HFFc6 (cell line): ENCODE measurements at regions not wholly inside any gene's neighbourhood (a gene's known extent, or its start where the extent isn't known, plus 50 kb on each side); places are given as distances from the start of the nearest gene placed in this dataset.
"Not testable (repeated sequence)": the region's sequence is repeated elsewhere in the genome, so short reads cannot be mapped to it uniquely, and the experiment has no call there.

Experiments used
- DNase-seq: peaks from one replicate; pipeline ENCODE4 v3.0.0-alpha.2; 2018
- H3K27ac Mint-ChIP-seq: 2 replicates; pipeline ENCODE4 v1.8.0; 2020; ENCODE audit warnings: mild to moderate bottlenecking, mixed read lengths
- H3K27me3 Mint-ChIP-seq: 2 replicates; pipeline ENCODE4 v1.8.0; 2021; ENCODE audit warnings: mild to moderate bottlenecking, moderate library complexity, mixed read lengths; ENCODE audit not compliant: insufficient read depth
- H3K36me3 Mint-ChIP-seq: 2 replicates; pipeline ENCODE4 v1.8.0; 2021; ENCODE audit warnings: low read depth, mixed read lengths
- H3K4me1 Mint-ChIP-seq: 2 replicates; pipeline ENCODE4 v1.8.0; 2020; ENCODE audit warnings: low read depth, mixed read lengths
- H3K4me3 Mint-ChIP-seq: 2 replicates; pipeline ENCODE4 v1.8.0; 2020; ENCODE audit warnings: mild to moderate bottlenecking, moderate library complexity, mixed read lengths
- H3K9me3 Mint-ChIP-seq: 2 replicates; pipeline ENCODE4 v1.8.0; 2020; ENCODE audit warnings: mild to moderate bottlenecking, mixed read lengths
- TF ChIP-seq, protein P1 (sequence below): fragments of 200-600 bp; sonication (generic); IDR thresholded peaks from 2 replicates; pipeline ENCODE4 v1.5.0; 2021; ENCODE audit warnings: antibody characterized with exemption, mild to moderate bottlenecking

DNA sequence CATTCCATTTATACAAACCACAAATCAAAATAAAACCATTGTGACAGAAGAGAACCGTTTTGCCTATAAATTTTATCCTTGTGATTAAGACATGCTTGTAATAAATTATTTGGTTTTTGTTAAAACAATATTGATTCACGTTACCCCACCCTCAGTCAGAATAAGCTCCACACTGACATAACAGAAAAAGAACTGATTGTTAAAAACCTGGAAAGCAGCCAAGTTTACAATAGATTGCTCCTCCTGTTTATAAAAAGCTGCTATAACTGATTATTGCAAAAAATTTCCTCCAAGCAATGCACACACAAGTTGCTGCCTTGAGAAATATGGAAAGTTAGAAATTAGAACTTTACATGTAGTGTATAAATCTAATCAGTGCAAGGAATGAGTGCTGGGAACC is 263.5 kb downstream of the SETD4 start:
- Mint-ChIP-seq H3K27ac (no peak overlapping the region), H3K9me3 (no peaks in the 10 kb centered on the region), H3K27me3 (0 out of 2 replicates have a peak, but pooled peaks cover 3% of the 10 kb centered on the region), H3K4me3 (no peak overlapping the region), H3K36me3 (no peaks in the 10 kb centered on the region), H3K4me1 (peaks cover 11% of the 10 kb centered on the region)
- no peak for DNase-seq
- TF ChIP-seq, protein P1, sequence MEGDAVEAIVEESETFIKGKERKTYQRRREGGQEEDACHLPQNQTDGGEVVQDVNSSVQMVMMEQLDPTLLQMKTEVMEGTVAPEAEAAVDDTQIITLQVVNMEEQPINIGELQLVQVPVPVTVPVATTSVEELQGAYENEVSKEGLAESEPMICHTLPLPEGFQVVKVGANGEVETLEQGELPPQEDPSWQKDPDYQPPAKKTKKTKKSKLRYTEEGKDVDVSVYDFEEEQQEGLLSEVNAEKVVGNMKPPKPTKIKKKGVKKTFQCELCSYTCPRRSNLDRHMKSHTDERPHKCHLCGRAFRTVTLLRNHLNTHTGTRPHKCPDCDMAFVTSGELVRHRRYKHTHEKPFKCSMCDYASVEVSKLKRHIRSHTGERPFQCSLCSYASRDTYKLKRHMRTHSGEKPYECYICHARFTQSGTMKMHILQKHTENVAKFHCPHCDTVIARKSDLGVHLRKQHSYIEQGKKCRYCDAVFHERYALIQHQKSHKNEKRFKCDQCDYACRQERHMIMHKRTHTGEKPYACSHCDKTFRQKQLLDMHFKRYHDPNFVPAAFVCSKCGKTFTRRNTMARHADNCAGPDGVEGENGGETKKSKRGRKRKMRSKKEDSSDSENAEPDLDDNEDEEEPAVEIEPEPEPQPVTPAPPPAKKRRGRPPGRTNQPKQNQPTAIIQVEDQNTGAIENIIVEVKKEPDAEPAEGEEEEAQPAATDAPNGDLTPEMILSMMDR: no peak

DNA sequence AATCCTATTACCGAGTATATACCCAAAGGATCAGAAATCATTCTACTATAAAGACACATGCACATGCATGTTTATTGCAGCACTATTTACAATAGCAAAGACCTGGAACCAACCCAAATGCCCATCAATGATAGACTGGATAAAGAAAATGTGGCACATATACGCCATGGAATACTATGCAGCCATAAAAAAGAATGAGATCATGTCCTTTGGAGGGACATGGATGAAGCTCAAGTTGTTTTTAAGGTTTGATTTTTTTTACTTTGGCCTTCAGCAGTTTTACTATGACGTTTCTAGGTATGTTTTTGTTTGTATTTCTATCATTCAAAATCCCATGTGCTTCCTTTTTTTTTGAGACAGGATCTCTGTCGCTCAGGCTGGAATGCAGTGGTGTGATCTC is 265.8 kb downstream of the SETD4 start:
- DNase-seq, H3K27ac Mint-ChIP-seq, H3K4me3 Mint-ChIP-seq, H3K9me3 Mint-ChIP-seq, H3K27me3 Mint-ChIP-seq, H3K36me3 Mint-ChIP-seq: not testable (repeated sequence)
- peaks cover 11% of the 10 kb centered on the region for H3K4me1 Mint-ChIP-seq

DNA sequence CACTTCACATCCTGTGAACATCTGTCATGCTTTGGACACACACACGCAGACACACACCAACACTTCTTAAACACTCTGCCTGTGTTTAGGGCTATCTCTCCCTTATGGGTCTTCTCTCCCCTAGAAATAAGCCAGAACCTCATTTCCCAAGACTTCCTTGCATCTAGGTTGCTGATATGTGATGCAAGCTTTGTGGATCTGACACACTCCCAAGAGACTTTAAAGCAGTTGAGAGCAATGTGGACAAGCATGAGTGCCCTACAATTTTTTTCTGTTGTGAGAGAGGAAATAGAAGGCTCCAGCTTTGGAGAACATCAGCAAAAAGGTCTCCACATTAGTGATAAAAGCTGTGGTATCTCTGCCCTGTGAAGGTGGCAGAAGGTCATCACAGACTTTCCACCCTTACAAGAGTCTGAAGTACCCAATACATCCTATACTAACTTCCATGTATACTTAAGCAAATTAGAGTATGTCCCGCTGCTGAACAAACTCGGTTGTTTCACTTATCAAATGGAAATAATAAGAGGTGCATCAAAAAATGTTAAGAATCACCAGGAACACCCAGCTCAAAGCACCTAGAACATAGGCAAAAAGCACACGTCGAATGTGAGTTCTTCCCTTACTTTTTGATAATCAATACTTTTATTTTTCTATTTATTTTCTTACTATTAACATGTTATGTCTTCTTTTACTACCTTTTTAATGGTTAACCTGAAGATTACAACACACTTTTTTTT is 267.6 kb downstream of the SETD4 start:
- no peak overlapping the region for H3K27ac Mint-ChIP-seq
- H3K36me3 Mint-ChIP-seq: 0 out of 2 replicates have a peak, but pooled peaks cover under 1% of the 10 kb centered on the region
- no peaks in the 10 kb centered on the region for H3K9me3 Mint-ChIP-seq
- peaks cover 11% of the 10 kb centered on the region for H3K4me1 Mint-ChIP-seq
- H3K27me3 Mint-ChIP-seq: 0 out of 2 replicates have a peak, but pooled peaks cover 3% of the 10 kb centered on the region
- TF ChIP-seq, protein P1: no peak
- H3K4me3 Mint-ChIP-seq: no peak overlapping the region
- no peak for DNase-seq

DNA sequence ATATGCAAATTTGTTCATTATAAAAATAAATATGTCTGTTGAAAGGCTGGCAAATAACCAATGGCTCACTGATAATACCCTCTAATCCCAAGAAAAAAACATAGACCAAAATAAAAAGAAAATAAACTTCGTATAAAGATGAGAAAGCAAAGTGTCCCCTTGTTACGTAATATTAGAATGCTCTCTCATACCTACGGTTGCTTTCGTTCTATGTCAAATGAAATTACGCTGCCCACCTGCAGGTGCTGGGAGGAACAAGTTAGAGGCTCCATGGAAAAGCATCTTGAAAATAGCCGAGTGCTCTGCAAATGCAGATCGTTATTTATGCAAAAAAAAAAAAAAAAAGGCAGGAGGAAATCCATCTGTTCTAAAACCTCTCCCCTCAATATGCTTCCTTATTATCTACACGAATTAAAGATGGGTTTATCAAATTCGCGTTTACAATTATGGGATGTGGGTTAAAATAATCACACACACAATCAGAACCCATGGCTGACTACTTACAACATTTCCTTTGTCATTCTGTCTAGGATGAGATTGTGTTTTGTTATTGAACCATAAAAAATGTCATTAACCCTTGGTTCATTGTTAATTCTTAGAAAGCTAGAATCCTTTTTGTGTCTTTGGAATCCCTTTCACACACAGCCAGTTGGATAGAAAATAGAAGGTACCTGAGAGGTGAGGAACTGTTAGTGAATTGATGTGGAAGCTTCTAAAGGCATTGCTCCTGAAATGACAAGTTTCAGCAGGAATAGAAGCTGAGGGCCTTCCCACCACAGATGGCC is 268.6 kb downstream of the SETD4 start:
- TF ChIP-seq, protein P1: no peak
- Mint-ChIP-seq H3K27me3 (peaks cover 3% of the 10 kb centered on the region; the same call in 1 of the 2 replicates), H3K4me3 (no peak overlapping the region), H3K4me1 (peaks cover 4% of the 10 kb centered on the region), H3K27ac (no peak overlapping the region), H3K36me3 (peaks cover 7% of the 10 kb centered on the region; the same call in 1 of the 2 replicates), H3K9me3 (no peaks in the 10 kb centered on the region)
- no peak for DNase-seq

- peaks cover 2% of the 10 kb centered on the region for H3K27me3 Mint-ChIP-seq
- H3K27ac Mint-ChIP-seq: no peak overlapping the region
- H3K36me3 Mint-ChIP-seq: peaks cover 11% of the 10 kb centered on the region; the same call in 1 of the 2 replicates
- H3K4me1 Mint-ChIP-seq: peaks cover 28% of the 10 kb centered on the region
- H3K4me3 Mint-ChIP-seq: no peak overlapping the region
- no peaks in the 10 kb centered on the region for H3K9me3 Mint-ChIP-seq
- TF ChIP-seq, protein P1: no peak
- DNase-seq: no peak
These were observed 276.6 kb downstream of the SETD4 start for GRCh38 chr21:35783721-35784120.

DNA sequence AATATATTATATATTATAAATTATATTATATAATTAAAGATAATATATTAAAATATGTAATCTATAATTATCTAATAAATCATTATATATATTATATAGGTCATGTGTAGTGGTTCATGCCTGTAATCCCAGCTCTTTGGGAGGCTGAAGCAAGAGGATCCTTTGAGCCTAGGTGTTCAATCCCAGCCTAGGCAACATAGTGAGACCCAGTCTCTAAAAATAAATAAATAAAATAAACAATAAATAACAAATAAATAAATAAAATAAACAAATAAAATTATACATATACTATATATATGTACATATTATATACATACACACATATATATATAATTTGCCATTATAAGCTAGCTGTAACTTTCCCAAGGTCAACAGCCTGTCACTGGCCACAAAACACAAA is 277.7 kb downstream of the SETD4 start:
- H3K4me1 Mint-ChIP-seq: peaks cover 32% of the 10 kb centered on the region
- TF ChIP-seq, protein P1: no peak
- H3K9me3 Mint-ChIP-seq: no peaks in the 10 kb centered on the region
- H3K27ac Mint-ChIP-seq: no peak overlapping the region
- DNase-seq: no peak
- H3K4me3 Mint-ChIP-seq: no peak overlapping the region
- peaks cover 21% of the 10 kb centered on the region for H3K36me3 Mint-ChIP-seq
- peaks cover 4% of the 10 kb centered on the region for H3K27me3 Mint-ChIP-seq
